Esophagus (tissue), 2 donors: ENCODE measurements at regions not wholly inside any gene's neighbourhood (a gene's known extent, or its start where the extent isn't known, plus 50 kb on each side); places are given as distances from the start of the nearest gene placed in this dataset.

Source experiments
- H3K27ac ChIP-seq, 2 donors: one replicate each; pipeline ENCODE4 v1.5.1; 2013; ENCODE audit warnings: low read depth in 2 of 2, mild to moderate bottlenecking in 2 of 2, inconsistent platforms in 1 of 2, low read length in 1 of 2, moderate library complexity in 1 of 2
- H3K27me3 ChIP-seq, 2 donors: one replicate each; pipeline ENCODE4 v1.6.1; 2013; ENCODE audit warnings: low read length in 2 of 2, control low read depth in 1 of 2, mild to moderate bottlenecking in 1 of 2; ENCODE audit not compliant: insufficient read depth in 2 of 2, control insufficient read depth in 1 of 2
- H3K36me3 ChIP-seq, 2 donors: one replicate each; pipeline ENCODE4 v1.6.1; 2013; ENCODE audit warnings: low read length in 1 of 2; ENCODE audit not compliant: control insufficient read depth in 2 of 2, insufficient read depth in 2 of 2
- H3K4me1 ChIP-seq, 2 donors: one replicate each; pipeline ENCODE4 v1.6.1; 2013; ENCODE audit warnings: low read length in 1 of 2; ENCODE audit not compliant: control insufficient read depth in 2 of 2, insufficient read depth in 2 of 2
- H3K4me3 ChIP-seq, 2 donors: one replicate each; pipeline ENCODE4 v1.5.1; 2013; ENCODE audit warnings: low read length in 2 of 2, mild to moderate bottlenecking in 2 of 2, low read depth in 1 of 2, moderate library complexity in 1 of 2
- H3K9me3 ChIP-seq, 2 donors: one replicate each; pipeline ENCODE4 v1.6.1; 2013; ENCODE audit warnings: mild to moderate bottlenecking in 2 of 2, low read depth in 1 of 2, low read length in 1 of 2, moderate library complexity in 1 of 2; ENCODE audit not compliant: control insufficient read depth in 2 of 2, insufficient read depth in 1 of 2
- WGBS, 2 donors: extraction: QIAGEN DNeasy Blood & Tissue Kit; methylation state at CpG; one replicate each; pipeline ENCODE4 v1.1.7; 2013; 5-methylcytosine and 5-hydroxymethylcytosine counted together
- donor health status: healthy with polysubstance abuse.
- donor health status: Bipolar disorder and iron deficiency.

GRCh38 chr11:22567759-22568158 lies 57.9 kb downstream of the FANCF start:
- WGBS, 2 donors = 90 to 94% methylated on average over 1 of the region's 1 CpG
- peaks cover 4 to 5% of the 10 kb centered on the region in 2 donors for H3K9me3 ChIP-seq

GRCh38 chr11:22566293-22566692 lies 59.3 kb downstream of the FANCF start:
- no peak overlapping the region for H3K27ac ChIP-seq
- no peaks in the 10 kb centered on the region for H3K4me1 ChIP-seq
- H3K9me3 ChIP-seq = peaks cover 4 to 5% of the 10 kb centered on the region in 2 donors
- no peaks in the 10 kb centered on the region for H3K27me3 ChIP-seq
- no peak overlapping the region for H3K4me3 ChIP-seq
- 53 to 60% methylated on average over 2 of the region's 2 CpGs for WGBS, 2 donors
- no peaks in the 10 kb centered on the region for H3K36me3 ChIP-seq

More at GRCh38 chr11:22567759-22568158, 57.9 kb downstream of the FANCF start:
- Histone ChIP-seq H3K27ac (no peak overlapping the region), H3K4me1 (no peaks in the 10 kb centered on the region), H3K36me3 (no peaks in the 10 kb centered on the region), H3K27me3 (no peaks in the 10 kb centered on the region), H3K4me3 (no peak overlapping the region)

- Histone ChIP-seq H3K36me3 (no peaks in the 10 kb centered on the region), H3K4me1 (no peaks in the 10 kb centered on the region), H3K27ac (no peak overlapping the region), H3K27me3 (no peaks in the 10 kb centered on the region), H3K9me3 (no peaks in the 10 kb centered on the region), H3K4me3 (no peak overlapping the region)
- whole genome bisulfite sequencing, 2 donors = 86 to 89% methylated on average over 2 of the region's 2 CpGs
Observed at GRCh38 chr11:22561283-22561682, 64.3 kb downstream of the FANCF start.

- WGBS, 2 donors = 55 to 70% methylated on average over 2 of the region's 2 CpGs
- Histone ChIP-seq H3K9me3 (no peaks in the 10 kb centered on the region), H3K27ac (no peak overlapping the region)
Observed at GRCh38 chr11:22559416-22559815, 66.2 kb downstream of the FANCF start.

GRCh38 chr11:22558664-22559063 lies 67.0 kb downstream of the FANCF start:
- Histone ChIP-seq H3K27ac (no peak overlapping the region), H3K4me1 (no peaks in the 10 kb centered on the region), H3K27me3 (no peaks in the 10 kb centered on the region), H3K9me3 (no peaks in the 10 kb centered on the region), H3K36me3 (no peaks in the 10 kb centered on the region), H3K4me3 (no peak overlapping the region)
- 47 to 51% methylated on average over 4 of the region's 4 CpGs for WGBS, 2 donors

More at GRCh38 chr11:22559416-22559815, 66.2 kb downstream of the FANCF start:
- H3K4me3 ChIP-seq = no peak overlapping the region
- no peaks in the 10 kb centered on the region for H3K36me3 ChIP-seq
- no peaks in the 10 kb centered on the region for H3K27me3 ChIP-seq
- no peaks in the 10 kb centered on the region for H3K4me1 ChIP-seq

GRCh38 chr11:22556381-22556780 lies 69.2 kb downstream of the FANCF start:
- no peaks in the 10 kb centered on the region for H3K9me3 ChIP-seq
- H3K4me3 ChIP-seq = no peak overlapping the region
- WGBS, 2 donors = 86 to 91% methylated on average over 2 of the region's 2 CpGs
- H3K4me1 ChIP-seq = no peaks in the 10 kb centered on the region
- no peaks in the 10 kb centered on the region for H3K27me3 ChIP-seq
- H3K36me3 ChIP-seq = no peaks in the 10 kb centered on the region
- no peak overlapping the region for H3K27ac ChIP-seq

GRCh38 chr11:22555881-22556280 lies 69.7 kb downstream of the FANCF start:
- WGBS, 2 donors = 55 to 78% methylated on average over 1 of the region's 1 CpG
- Histone ChIP-seq H3K9me3 (no peaks in the 10 kb centered on the region), H3K4me1 (no peaks in the 10 kb centered on the region), H3K36me3 (no peaks in the 10 kb centered on the region), H3K4me3 (no peak overlapping the region), H3K27me3 (no peaks in the 10 kb centered on the region), H3K27ac (no peak overlapping the region)

GRCh38 chr11:22554221-22554620 lies 71.4 kb downstream of the FANCF start:
- no peak overlapping the region for H3K4me3 ChIP-seq
- H3K9me3 ChIP-seq = no peaks in the 10 kb centered on the region
- 36% methylated on average over 1 of the region's 1 CpG for WGBS, 2 donors
- H3K27me3 ChIP-seq = no peaks in the 10 kb centered on the region
- no peaks in the 10 kb centered on the region for H3K4me1 ChIP-seq
- H3K36me3 ChIP-seq = no peaks in the 10 kb centered on the region
- no peak overlapping the region for H3K27ac ChIP-seq

GRCh38 chr11:22552885-22553284 lies 72.7 kb downstream of the FANCF start:
- H3K4me3 ChIP-seq = no peak overlapping the region
- 61 to 65% methylated on average over 2 of the region's 2 CpGs for WGBS, 2 donors
- no peaks in the 10 kb centered on the region for H3K4me1 ChIP-seq
- H3K27ac ChIP-seq = no peak overlapping the region
- H3K9me3 ChIP-seq = no peaks in the 10 kb centered on the region
- H3K27me3 ChIP-seq = no peaks in the 10 kb centered on the region
- no peaks in the 10 kb centered on the region for H3K36me3 ChIP-seq

GRCh38 chr11:22546746-22547145 lies 78.9 kb downstream of the FANCF start:
- no peaks in the 10 kb centered on the region for H3K36me3 ChIP-seq
- H3K4me3 ChIP-seq = no peak overlapping the region
- 77 to 87% methylated on average over 1 of the region's 1 CpG for WGBS, 2 donors
- H3K4me1 ChIP-seq = no peaks in the 10 kb centered on the region
- no peaks in the 10 kb centered on the region for H3K27me3 ChIP-seq
- no peaks in the 10 kb centered on the region for H3K9me3 ChIP-seq
- H3K27ac ChIP-seq = no peak overlapping the region
